GM12875 (cell line): ENCODE measurements at regions not wholly inside any gene's neighbourhood (a gene's known extent, or its start where the extent isn't known, plus 50 kb on each side); places are given as distances from the start of the nearest gene placed in this dataset.

ENCODE experiments used
- H3K4me3 ChIP-seq: one replicate; pipeline ENCODE4 v1.5.1; 2011; ENCODE audit warnings: low read depth, low read length, control low read depth
- TF ChIP-seq, protein P1 (sequence below): IDR thresholded peaks from 2 replicates; pipeline ENCODE4 v1.5.1; 2011; ENCODE audit warnings: low read depth, mild to moderate bottlenecking, control low read depth, inconsistent platforms, low read length, moderate library complexity, borderline replicate concordance; ENCODE audit not compliant: insufficient read depth

GRCh38 chr4:187370918-187371317, 624.7 kb upstream of the ZFP42 start:
- TF ChIP-seq, protein P1, sequence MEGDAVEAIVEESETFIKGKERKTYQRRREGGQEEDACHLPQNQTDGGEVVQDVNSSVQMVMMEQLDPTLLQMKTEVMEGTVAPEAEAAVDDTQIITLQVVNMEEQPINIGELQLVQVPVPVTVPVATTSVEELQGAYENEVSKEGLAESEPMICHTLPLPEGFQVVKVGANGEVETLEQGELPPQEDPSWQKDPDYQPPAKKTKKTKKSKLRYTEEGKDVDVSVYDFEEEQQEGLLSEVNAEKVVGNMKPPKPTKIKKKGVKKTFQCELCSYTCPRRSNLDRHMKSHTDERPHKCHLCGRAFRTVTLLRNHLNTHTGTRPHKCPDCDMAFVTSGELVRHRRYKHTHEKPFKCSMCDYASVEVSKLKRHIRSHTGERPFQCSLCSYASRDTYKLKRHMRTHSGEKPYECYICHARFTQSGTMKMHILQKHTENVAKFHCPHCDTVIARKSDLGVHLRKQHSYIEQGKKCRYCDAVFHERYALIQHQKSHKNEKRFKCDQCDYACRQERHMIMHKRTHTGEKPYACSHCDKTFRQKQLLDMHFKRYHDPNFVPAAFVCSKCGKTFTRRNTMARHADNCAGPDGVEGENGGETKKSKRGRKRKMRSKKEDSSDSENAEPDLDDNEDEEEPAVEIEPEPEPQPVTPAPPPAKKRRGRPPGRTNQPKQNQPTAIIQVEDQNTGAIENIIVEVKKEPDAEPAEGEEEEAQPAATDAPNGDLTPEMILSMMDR = no peak
- H3K4me3 ChIP-seq = no peak overlapping the region

- TF ChIP-seq, protein P1 = no peak
- H3K4me3 ChIP-seq = no peak overlapping the region
Observed at GRCh38 chr4:187378441-187378840, 617.1 kb upstream of the ZFP42 start.

DNA sequence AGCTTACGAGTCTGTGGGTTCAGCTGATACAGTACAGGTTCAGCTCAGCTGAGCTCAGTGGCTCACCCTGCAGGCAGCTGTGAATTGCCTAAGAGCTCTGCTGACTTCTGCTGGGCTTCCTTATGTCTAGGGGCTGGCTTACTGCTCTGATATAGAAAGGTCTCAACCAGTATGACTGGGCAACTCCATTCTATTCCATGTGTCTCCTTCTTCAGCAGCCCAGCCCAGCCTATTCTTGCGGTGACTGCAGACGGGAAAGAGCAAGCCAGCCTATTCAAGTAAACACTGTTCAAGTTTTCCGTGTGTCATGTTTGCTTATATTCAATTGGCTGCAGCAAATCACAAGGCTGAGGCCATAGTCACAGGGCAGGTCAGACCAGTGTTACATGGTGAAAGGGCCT, 615.4 kb upstream of the ZFP42 start:
- no peak overlapping the region for H3K4me3 ChIP-seq
- TF ChIP-seq, protein P1 = no peak

GRCh38 chr4:187383181-187383580, 612.4 kb upstream of the ZFP42 start:
- H3K4me3 ChIP-seq = no peak overlapping the region
- TF ChIP-seq, protein P1 = no peak

- H3K4me3 ChIP-seq = no peak overlapping the region
- TF ChIP-seq, protein P1 = no peak
Observed at GRCh38 chr4:187387739-187388138, 607.8 kb upstream of the ZFP42 start.

DNA sequence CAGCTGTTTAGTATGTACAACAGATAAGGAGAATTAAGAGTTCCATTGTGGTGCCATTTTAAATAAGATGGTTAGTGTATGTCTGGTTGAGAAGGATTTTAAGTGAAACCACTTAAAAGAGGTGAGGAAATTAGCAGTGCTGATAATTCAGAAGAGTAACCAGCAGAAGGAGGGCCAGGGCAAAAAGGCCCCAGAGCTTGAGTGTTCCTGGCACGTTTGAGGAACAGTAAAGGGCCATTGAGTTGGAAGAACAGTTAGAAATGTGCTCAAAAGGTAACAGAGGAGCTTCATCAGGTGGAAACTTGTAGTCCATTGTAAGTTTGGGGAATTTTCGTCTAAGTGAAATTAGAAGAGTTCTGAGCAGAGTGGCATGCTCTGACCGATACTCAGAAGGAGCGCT, 606.2 kb upstream of the ZFP42 start:
- TF ChIP-seq, protein P1 = no peak
- H3K4me3 ChIP-seq = no peak overlapping the region

DNA sequence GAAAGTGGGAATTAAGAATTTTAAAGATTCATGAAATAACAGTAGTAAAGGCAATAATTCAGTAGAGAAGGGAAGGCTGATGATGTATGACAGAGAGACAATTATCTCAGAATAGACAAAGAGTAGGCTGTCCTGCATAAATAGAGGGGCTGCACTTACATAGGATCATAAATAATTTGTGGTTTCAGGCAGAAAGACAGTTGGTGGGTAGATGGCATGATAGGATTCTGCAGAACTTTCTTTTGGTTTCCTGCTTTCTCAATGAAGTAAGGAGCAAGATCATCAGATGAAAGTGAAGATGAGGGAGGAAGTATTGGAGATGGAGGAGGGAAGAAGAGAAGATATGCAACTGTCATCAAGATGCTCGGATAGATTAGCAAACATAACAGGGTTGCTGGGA, 604.9 kb upstream of the ZFP42 start:
- TF ChIP-seq, protein P1 = no peak
- H3K4me3 ChIP-seq = no peak overlapping the region
